Activated T-cell treated with anti-CD3 and anti-CD28 coated beads, Interleukin-2, amount 50 U/mL, for 4 hours (primary cell): ENCODE measurements at regions not wholly inside any gene's neighbourhood (a gene's known extent, or its start where the extent isn't known, plus 50 kb on each side); places are given as distances from the start of the nearest gene placed in this dataset.
A peak's percentile ranks its signal among the peaks of the same experiment; 100 is the strongest.

Experiments
- ATAC-seq, 2 donors: fragments of 200-7000 bp; cut with Tn5 transposase; one replicate each; pipeline ENCODE4 v1.10.0; 2021
- DNase-seq: peaks from one replicate; pipeline ENCODE4 v3.0.0-alpha.2; 2020
- H3K27me3 Mint-ChIP-seq: one replicate; pipeline ENCODE4 v1.8.0; 2021; ENCODE audit warnings: low read depth, mixed read lengths
- H3K36me3 Mint-ChIP-seq: one replicate; pipeline ENCODE4 v1.8.0; 2022; ENCODE audit warnings: mixed read lengths; ENCODE audit not compliant: insufficient read depth
- H3K4me1 Mint-ChIP-seq: one replicate; pipeline ENCODE4 v1.8.0; 2021; ENCODE audit warnings: low read depth, mixed read lengths
- H3K4me3 Mint-ChIP-seq: one replicate; pipeline ENCODE4 v1.8.0; 2021; ENCODE audit warnings: mild to moderate bottlenecking, moderate library complexity, mixed read lengths
- H3K9me3 Mint-ChIP-seq: one replicate; pipeline ENCODE4 v1.8.0; 2021; ENCODE audit warnings: mixed read lengths

- no peak for DNase-seq
- Mint-ChIP-seq H3K9me3 (no peaks in the 10 kb centered on the region), H3K36me3 (no peaks in the 10 kb centered on the region), H3K4me1 (no peaks in the 10 kb centered on the region), H3K27me3 (peaks cover 24% of the 10 kb centered on the region), H3K4me3 (no peak overlapping the region)
- ATAC-seq, result no peak
These were observed 87.4 kb upstream of the CLDN14 start for GRCh38 chr21:36567216-36567885.

GRCh38 chr21:36569511-36569910 lies 89.6 kb upstream of the CLDN14 start:
- DNase-seq (no peak), ATAC-seq (no peak)
- Mint-ChIP-seq H3K36me3 (no peaks in the 10 kb centered on the region), H3K27me3 (peaks cover 9% of the 10 kb centered on the region), H3K4me1 (no peaks in the 10 kb centered on the region), H3K4me3 (no peak overlapping the region), H3K9me3 (no peaks in the 10 kb centered on the region)

GRCh38 chr21:36571556-36571955 lies 91.6 kb upstream of the CLDN14 start:
- peaks cover 7% of the 10 kb centered on the region for H3K27me3 Mint-ChIP-seq
- no peak overlapping the region for H3K4me3 Mint-ChIP-seq
- no peaks in the 10 kb centered on the region for H3K36me3 Mint-ChIP-seq
- ATAC-seq (no peak), DNase-seq (no peak)
- H3K9me3 Mint-ChIP-seq, result no peaks in the 10 kb centered on the region
- no peaks in the 10 kb centered on the region for H3K4me1 Mint-ChIP-seq

- DNase-seq, result no peak
- no peak overlapping the region for H3K4me3 Mint-ChIP-seq
- H3K9me3 Mint-ChIP-seq, result no peaks in the 10 kb centered on the region
- no peaks in the 10 kb centered on the region for H3K36me3 Mint-ChIP-seq
- H3K4me1 Mint-ChIP-seq, result no peaks in the 10 kb centered on the region
- no peak for ATAC-seq
- peaks cover 7% of the 10 kb centered on the region for H3K27me3 Mint-ChIP-seq
These were observed 92.1 kb upstream of the CLDN14 start for GRCh38 chr21:36572039-36572438.

- Mint-ChIP-seq H3K9me3 (no peaks in the 10 kb centered on the region), H3K27me3 (no peaks in the 10 kb centered on the region), H3K4me3 (no peak overlapping the region), H3K36me3 (no peaks in the 10 kb centered on the region), H3K4me1 (no peaks in the 10 kb centered on the region)
- DNase-seq (no peak), ATAC-seq (no peak)
These were observed 95.4 kb upstream of the CLDN14 start for GRCh38 chr21:36575306-36575705.

GRCh38 chr21:36576441-36576840 lies 96.5 kb upstream of the CLDN14 start:
- Mint-ChIP-seq H3K9me3 (no peaks in the 10 kb centered on the region), H3K4me1 (no peaks in the 10 kb centered on the region), H3K36me3 (no peaks in the 10 kb centered on the region), H3K4me3 (no peak overlapping the region), H3K27me3 (no peaks in the 10 kb centered on the region)
- ATAC-seq, result no peak
- DNase-seq, result no peak

GRCh38 chr21:36579898-36580297 lies 100.0 kb upstream of the CLDN14 start:
- H3K9me3 Mint-ChIP-seq, result no peaks in the 10 kb centered on the region
- ATAC-seq (no peak), DNase-seq (no peak)
- H3K4me3 Mint-ChIP-seq, result no peak overlapping the region
- peaks cover 2% of the 10 kb centered on the region for H3K27me3 Mint-ChIP-seq
- no peaks in the 10 kb centered on the region for H3K36me3 Mint-ChIP-seq
- no peaks in the 10 kb centered on the region for H3K4me1 Mint-ChIP-seq

GRCh38 chr21:36582271-36582670 lies 102.3 kb upstream of the CLDN14 start:
- Mint-ChIP-seq H3K27me3 (peaks cover 2% of the 10 kb centered on the region), H3K4me3 (no peak overlapping the region), H3K36me3 (no peaks in the 10 kb centered on the region), H3K4me1 (peaks cover 1% of the 10 kb centered on the region), H3K9me3 (no peaks in the 10 kb centered on the region)
- DNase-seq (no peak), ATAC-seq (no peak)

- ATAC-seq (no peak), DNase-seq (no peak)
- Mint-ChIP-seq H3K4me3 (no peak overlapping the region), H3K9me3 (no peaks in the 10 kb centered on the region), H3K27me3 (peaks cover 2% of the 10 kb centered on the region), H3K36me3 (no peaks in the 10 kb centered on the region), H3K4me1 (peaks cover 1% of the 10 kb centered on the region)
These were observed 103.7 kb upstream of the CLDN14 start for GRCh38 chr21:36583591-36583990.

GRCh38 chr21:36584980-36585940 lies 105.3 kb upstream of the CLDN14 start:
- ATAC-seq, result no peak
- Mint-ChIP-seq H3K4me3 (no peak overlapping the region), H3K36me3 (no peaks in the 10 kb centered on the region), H3K27me3 (peaks cover 2% of the 10 kb centered on the region), H3K9me3 (no peaks in the 10 kb centered on the region), H3K4me1 (peaks cover 1% of the 10 kb centered on the region)
- DNase-seq, result peak; percentile 17

- no peak for ATAC-seq
- no peak overlapping the region for H3K4me3 Mint-ChIP-seq
These were observed 107.5 kb upstream of the CLDN14 start for GRCh38 chr21:36587388-36587787.

GRCh38 chr21:36589352-36589971 lies 109.5 kb upstream of the SIM2 start:
- H3K4me3 Mint-ChIP-seq, result no peak overlapping the region
- DNase-seq, result no peak

More at GRCh38 chr21:36587388-36587787, 107.5 kb upstream of the CLDN14 start:
- Mint-ChIP-seq H3K4me1 (peaks cover 1% of the 10 kb centered on the region), H3K36me3 (no peaks in the 10 kb centered on the region), H3K27me3 (peaks cover 2% of the 10 kb centered on the region), H3K9me3 (no peaks in the 10 kb centered on the region)
- no peak for DNase-seq

GRCh38 chr21:36591326-36591970 lies 107.5 kb upstream of the SIM2 start:
- no peaks in the 10 kb centered on the region for H3K9me3 Mint-ChIP-seq
- DNase-seq (no peak), ATAC-seq (no peak)
- H3K36me3 Mint-ChIP-seq, result no peaks in the 10 kb centered on the region
- no peaks in the 10 kb centered on the region for H3K4me1 Mint-ChIP-seq
- peaks cover 2% of the 10 kb centered on the region for H3K27me3 Mint-ChIP-seq
- no peak overlapping the region for H3K4me3 Mint-ChIP-seq

More at GRCh38 chr21:36589352-36589971, 109.5 kb upstream of the SIM2 start:
- peak in 1 of 2 donors; percentile 48 for ATAC-seq
- H3K27me3 Mint-ChIP-seq, result no peaks in the 10 kb centered on the region
- peaks cover 1% of the 10 kb centered on the region for H3K4me1 Mint-ChIP-seq
- H3K9me3 Mint-ChIP-seq, result no peaks in the 10 kb centered on the region
- no peaks in the 10 kb centered on the region for H3K36me3 Mint-ChIP-seq

- DNase-seq (no peak), ATAC-seq (no peak)
- Mint-ChIP-seq H3K4me1 (no peaks in the 10 kb centered on the region), H3K27me3 (peaks cover 11% of the 10 kb centered on the region), H3K36me3 (no peaks in the 10 kb centered on the region), H3K9me3 (no peaks in the 10 kb centered on the region), H3K4me3 (no peak overlapping the region)
These were observed 102.7 kb upstream of the SIM2 start for GRCh38 chr21:36596174-36596573.
